GM19025 (cell line): ENCODE measurements at regions not wholly inside any gene's neighbourhood (a gene's known extent, or its start where the extent isn't known, plus 50 kb on each side); places are given as distances from the start of the nearest gene placed in this dataset.
"Not testable (repeated sequence)": the region's sequence is repeated elsewhere in the genome, so short reads cannot be mapped to it uniquely, and the experiment has no call there.

Experiments used
- ATAC-seq: cut with Tn5 transposase; IDR thresholded peaks from one replicate; pipeline ENCODE4 v1.9.1; 2021; ENCODE audit warnings: mild to moderate bottlenecking, low read depth, moderate library complexity; ENCODE audit not compliant: unreplicated experiment

- ATAC-seq = no peak
Measured at GRCh38 chr18:71324356-71324755, 1035.5 kb downstream of the SOCS6 start.

GRCh38 chr18:71322201-71322600 lies 1033.4 kb downstream of the SOCS6 start:
- no peak for ATAC-seq

GRCh38 chr18:71321319-71321718 lies 1032.5 kb downstream of the SOCS6 start:
- no peak for ATAC-seq

GRCh38 chr18:71304856-71305255 lies 1016.0 kb downstream of the SOCS6 start:
- no peak for ATAC-seq

- not testable (repeated sequence) for ATAC-seq
Measured at GRCh38 chr18:71303743-71304142, 1014.9 kb downstream of the SOCS6 start.

- ATAC-seq = no peak
Measured at GRCh38 chr18:71301596-71301995, 1012.8 kb downstream of the SOCS6 start.

- ATAC-seq = not testable (repeated sequence)
Measured at GRCh38 chr18:71294201-71294600, 1005.4 kb downstream of the SOCS6 start.

GRCh38 chr18:71293322-71293721 lies 1004.5 kb downstream of the SOCS6 start:
- no peak for ATAC-seq

GRCh38 chr18:71287268-71287667 lies 998.4 kb downstream of the SOCS6 start:
- ATAC-seq = no peak

GRCh38 chr18:71252351-71252865 lies 963.6 kb downstream of the SOCS6 start:
- no peak for ATAC-seq

GRCh38 chr18:71250191-71250590 lies 961.3 kb downstream of the SOCS6 start:
- no peak for ATAC-seq

- ATAC-seq = no peak
Measured at GRCh38 chr18:71249791-71250190, 960.9 kb downstream of the SOCS6 start.

- no peak for ATAC-seq
Measured at GRCh38 chr18:71242981-71243380, 954.1 kb downstream of the SOCS6 start.

- ATAC-seq = no peak
Measured at GRCh38 chr18:71238974-71239624, 950.3 kb downstream of the SOCS6 start.

- ATAC-seq = no peak
Measured at GRCh38 chr18:71237641-71238040, 948.8 kb downstream of the SOCS6 start.

- ATAC-seq = no peak
Measured at GRCh38 chr18:71233177-71233576, 944.3 kb downstream of the SOCS6 start.

- ATAC-seq = no peak
Measured at GRCh38 chr18:71223486-71223885, 934.6 kb downstream of the SOCS6 start.

- no peak for ATAC-seq
Measured at GRCh38 chr18:71221405-71221804, 932.6 kb downstream of the SOCS6 start.

- not testable (repeated sequence) for ATAC-seq
Measured at GRCh38 chr18:71212739-71213138, 923.9 kb downstream of the SOCS6 start.

- no peak for ATAC-seq
Measured at GRCh38 chr18:71212222-71212621, 923.4 kb downstream of the SOCS6 start.

- ATAC-seq = no peak
Measured at GRCh38 chr18:71209944-71210343, 921.1 kb downstream of the SOCS6 start.

GRCh38 chr18:71194438-71194837 lies 905.6 kb downstream of the SOCS6 start:
- ATAC-seq = no peak

- no peak for ATAC-seq
Measured at GRCh38 chr18:71189581-71189980, 900.7 kb downstream of the SOCS6 start.
